ENCODE measurements at regions not wholly inside any gene's neighbourhood (a gene's known extent, or its start where the extent isn't known, plus 50 kb on each side); places are given as distances from the start of the nearest gene placed in this dataset.

DNA sequence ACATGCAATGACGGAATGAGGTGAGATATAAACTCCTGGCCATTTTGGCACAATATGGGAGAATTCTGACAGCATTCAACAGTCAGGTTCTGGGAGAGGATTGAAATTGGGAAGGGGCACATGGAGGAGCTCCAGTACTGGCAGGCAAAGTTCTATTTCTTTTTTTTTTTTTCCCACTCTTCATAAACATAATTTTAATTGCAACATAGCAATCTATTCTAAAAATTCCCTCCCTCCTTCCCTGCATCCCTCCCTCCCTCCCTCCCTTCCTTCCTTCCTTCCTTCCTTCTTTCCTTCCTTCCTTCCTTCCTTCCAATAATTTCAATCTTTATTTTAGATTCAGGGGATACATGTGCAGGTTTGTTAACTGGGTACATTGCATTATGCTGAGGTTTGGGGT, 93.2 kb downstream of the PTCSC3 start:
- H3K36me3 ChIP-seq = no peaks in the 10 kb centered on the region
- H2AFZ ChIP-seq (replicated peaks) = no peak overlapping the region
- no peaks in the 10 kb centered on the region for H4K20me1 ChIP-seq (ENCODE audit: low read depth)
- H3K27ac ChIP-seq = no peak overlapping the region
- H3K79me2 ChIP-seq (ENCODE audit: low read depth) = no peaks in the 10 kb centered on the region
- no peak overlapping the region for H3K4me3 ChIP-seq
- Mint-ChIP-seq H3K27ac (no peak overlapping the region), H3K4me3 (no peak overlapping the region), H3K36me3 (no peaks in the 10 kb centered on the region), H3K4me1 (no peaks in the 10 kb centered on the region), H3K27me3 (ENCODE audit: insufficient read depth, low read depth) (peaks cover 2% of the 10 kb centered on the region), H3K9me3 (no peaks in the 10 kb centered on the region)
- no peak for DNase-seq (ENCODE audit: low spot score)
- H3K9me3 ChIP-seq (ENCODE audit: low read depth) = peaks cover 6% of the 10 kb centered on the region
- no peaks in the 10 kb centered on the region for H3K4me1 ChIP-seq
- no peak overlapping the region for H3K9ac ChIP-seq
- TF ChIP-seq EZH2phosphoT487 (IDR thresholded peaks at IDR 0.05) = no peak
- TF ChIP-seq EZH2 (IDR thresholded peaks at IDR 0.05) = no peak
- TF ChIP-seq, protein P1, sequence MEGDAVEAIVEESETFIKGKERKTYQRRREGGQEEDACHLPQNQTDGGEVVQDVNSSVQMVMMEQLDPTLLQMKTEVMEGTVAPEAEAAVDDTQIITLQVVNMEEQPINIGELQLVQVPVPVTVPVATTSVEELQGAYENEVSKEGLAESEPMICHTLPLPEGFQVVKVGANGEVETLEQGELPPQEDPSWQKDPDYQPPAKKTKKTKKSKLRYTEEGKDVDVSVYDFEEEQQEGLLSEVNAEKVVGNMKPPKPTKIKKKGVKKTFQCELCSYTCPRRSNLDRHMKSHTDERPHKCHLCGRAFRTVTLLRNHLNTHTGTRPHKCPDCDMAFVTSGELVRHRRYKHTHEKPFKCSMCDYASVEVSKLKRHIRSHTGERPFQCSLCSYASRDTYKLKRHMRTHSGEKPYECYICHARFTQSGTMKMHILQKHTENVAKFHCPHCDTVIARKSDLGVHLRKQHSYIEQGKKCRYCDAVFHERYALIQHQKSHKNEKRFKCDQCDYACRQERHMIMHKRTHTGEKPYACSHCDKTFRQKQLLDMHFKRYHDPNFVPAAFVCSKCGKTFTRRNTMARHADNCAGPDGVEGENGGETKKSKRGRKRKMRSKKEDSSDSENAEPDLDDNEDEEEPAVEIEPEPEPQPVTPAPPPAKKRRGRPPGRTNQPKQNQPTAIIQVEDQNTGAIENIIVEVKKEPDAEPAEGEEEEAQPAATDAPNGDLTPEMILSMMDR (IDR thresholded peaks at IDR 0.05) = no peak
- no peaks in the 10 kb centered on the region for H3F3A ChIP-seq (ENCODE audit: low read depth)
- no peak overlapping the region for H3K4me2 ChIP-seq
- H3K27me3 ChIP-seq = peaks cover 16% of the 10 kb centered on the region

DNA sequence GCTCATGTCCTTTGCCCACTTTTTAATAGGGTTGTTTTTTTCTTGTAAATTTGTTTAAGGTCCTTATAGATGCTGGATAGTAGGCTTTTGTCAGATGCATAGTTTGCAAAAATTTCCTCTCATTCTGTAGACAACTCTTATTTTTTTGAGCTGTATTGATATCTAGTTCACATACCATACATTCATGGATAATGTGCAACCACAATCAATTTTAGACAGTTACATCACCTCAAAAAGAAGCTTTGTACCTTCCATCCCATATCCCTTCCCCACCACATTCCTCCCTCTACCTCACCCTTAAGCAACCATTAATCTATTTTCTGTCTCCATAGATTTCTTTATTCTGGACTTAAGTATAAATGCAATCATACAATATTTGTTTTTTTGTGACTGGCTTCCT, 98.4 kb downstream of the PTCSC3 start:
- Histone ChIP-seq H3K79me2 (ENCODE audit: low read depth) (no peaks in the 10 kb centered on the region), H3K9me3 (ENCODE audit: low read depth) (peaks cover 6% of the 10 kb centered on the region), H3K4me2 (no peak overlapping the region), H3F3A (ENCODE audit: low read depth) (no peaks in the 10 kb centered on the region), H2AFZ (replicated peaks) (no peak overlapping the region), H4K20me1 (ENCODE audit: low read depth) (no peaks in the 10 kb centered on the region), H3K27me3 (peaks cover 4% of the 10 kb centered on the region), H3K4me1 (no peaks in the 10 kb centered on the region), H3K27ac (no peak overlapping the region), H3K36me3 (no peaks in the 10 kb centered on the region), H3K4me3 (no peak overlapping the region), H3K9ac (no peak overlapping the region)
- no peaks in the 10 kb centered on the region for H3K9me3 Mint-ChIP-seq
- TF ChIP-seq EZH2phosphoT487 (IDR thresholded peaks at IDR 0.05) (no peak), EZH2 (IDR thresholded peaks at IDR 0.05) (no peak)
- TF ChIP-seq, protein P1 (IDR thresholded peaks at IDR 0.05) = no peak
- peaks cover under 1% of the 10 kb centered on the region for H3K27me3 Mint-ChIP-seq (ENCODE audit: insufficient read depth, low read depth)
- H3K4me1 Mint-ChIP-seq = no peaks in the 10 kb centered on the region
- no peaks in the 10 kb centered on the region for H3K36me3 Mint-ChIP-seq
- H3K4me3 Mint-ChIP-seq = no peak overlapping the region
- DNase-seq (ENCODE audit: low spot score) = no peak
- no peak overlapping the region for H3K27ac Mint-ChIP-seq

DNA sequence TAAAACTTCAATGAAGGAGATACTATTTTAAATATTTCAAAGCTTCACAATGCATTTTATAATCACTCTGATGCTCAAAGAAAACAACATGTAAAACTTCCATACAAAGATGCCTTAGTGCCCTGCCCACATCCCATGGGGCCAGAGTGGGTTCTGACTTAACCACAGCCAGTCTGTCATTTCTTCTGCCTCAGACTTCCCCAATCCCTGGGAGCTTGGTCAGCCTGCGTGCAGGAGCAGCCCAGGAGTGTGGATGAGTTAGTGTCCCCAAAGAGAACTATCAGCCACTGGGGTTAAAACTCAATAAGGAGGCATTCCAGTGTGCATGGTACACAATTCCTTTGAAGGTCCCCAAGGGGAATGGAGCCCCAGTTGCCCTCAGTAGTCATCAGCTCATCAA, 100.3 kb downstream of the PTCSC3 start:
- H3K9me3 Mint-ChIP-seq = no peaks in the 10 kb centered on the region
- Histone ChIP-seq H3K9ac (no peak overlapping the region), H3F3A (ENCODE audit: low read depth) (no peaks in the 10 kb centered on the region), H3K79me2 (ENCODE audit: low read depth) (no peaks in the 10 kb centered on the region), H3K4me1 (peaks cover 1% of the 10 kb centered on the region), H3K4me2 (no peak overlapping the region), H3K27me3 (peaks cover 4% of the 10 kb centered on the region), H3K27ac (no peak overlapping the region), H3K36me3 (no peaks in the 10 kb centered on the region), H4K20me1 (ENCODE audit: low read depth) (no peaks in the 10 kb centered on the region), H3K9me3 (ENCODE audit: low read depth) (peaks cover 6% of the 10 kb centered on the region), H3K4me3 (no peak overlapping the region), H2AFZ (replicated peaks) (no peak overlapping the region)
- no peak overlapping the region for H3K27ac Mint-ChIP-seq
- peaks cover 2% of the 10 kb centered on the region for H3K27me3 Mint-ChIP-seq (ENCODE audit: insufficient read depth, low read depth)
- no peak overlapping the region for H3K4me3 Mint-ChIP-seq
- no peaks in the 10 kb centered on the region for H3K4me1 Mint-ChIP-seq
- DNase-seq (ENCODE audit: low spot score) = no peak
- H3K36me3 Mint-ChIP-seq = no peaks in the 10 kb centered on the region
- no peak for TF ChIP-seq EZH2 (IDR thresholded peaks at IDR 0.05)
- TF ChIP-seq EZH2phosphoT487 (IDR thresholded peaks at IDR 0.05) = no peak
- TF ChIP-seq, protein P1 (IDR thresholded peaks at IDR 0.05) = no peak
